GM18507 (cell line): ENCODE measurements at regions not wholly inside any gene's neighbourhood (a gene's known extent, or its start where the extent isn't known, plus 50 kb on each side); places are given as distances from the start of the nearest gene placed in this dataset.

ENCODE experiments used
- DNase-seq: peaks from one replicate; pipeline ENCODE4 v3.0.0; 2011; ENCODE audit warnings: low read depth; ENCODE audit not compliant: insufficient read length; ENCODE audit errors: extremely low spot score
- FAIRE-seq: peaks from 2 replicates; lab custom pipeline; 2011; peaks lifted over from hg19 to GRCh38; lab: Jason Lieb, UNC

GRCh38 chr16:80066805-80067580 is 466.5 kb upstream of the MAF start:
- FAIRE-seq (no peak), DNase-seq (no peak)

DNA sequence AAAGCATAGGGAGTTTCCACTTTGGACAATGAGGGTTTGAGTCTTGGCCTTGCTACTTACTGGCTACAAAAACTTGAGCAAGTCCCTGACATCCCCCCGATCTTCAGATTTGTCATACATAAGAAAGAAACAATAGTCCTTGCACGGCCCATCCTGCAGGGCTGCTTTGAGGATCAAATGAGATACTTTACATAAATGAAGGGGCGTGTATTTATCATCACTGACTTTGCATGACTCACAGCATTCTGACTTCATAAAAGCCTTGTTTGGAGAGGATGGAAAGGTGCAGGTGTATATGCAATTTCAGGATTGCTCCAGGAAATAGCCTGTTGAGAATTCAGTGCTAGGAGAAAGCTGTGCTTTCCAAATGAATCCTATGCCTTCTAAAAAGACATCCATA is 465.0 kb upstream of the MAF start:
- FAIRE-seq (no peak), DNase-seq (no peak)

DNA sequence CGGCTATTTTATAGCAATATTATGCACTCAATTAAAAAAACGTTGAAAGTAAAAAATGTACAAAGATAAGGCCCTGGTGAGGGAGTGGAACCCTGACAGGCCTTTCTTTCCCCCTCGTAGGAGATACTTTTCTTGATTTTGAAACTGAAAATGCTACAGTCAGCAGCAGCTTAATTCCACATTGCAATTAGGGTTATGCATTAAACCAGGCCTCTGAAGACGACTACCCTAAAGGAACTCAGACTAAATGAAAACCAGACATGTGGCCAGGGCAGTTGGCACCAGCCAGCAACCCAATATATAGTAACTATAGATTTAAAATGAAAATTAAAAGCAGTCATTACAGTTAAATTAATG is 463.2 kb upstream of the MAF start:
- FAIRE-seq (no peak), DNase-seq (no peak)

GRCh38 chr16:80063031-80063712 is 462.6 kb upstream of the MAF start:
- FAIRE-seq, result no peak
- DNase-seq, result no peak

- FAIRE-seq, result no peak
- DNase-seq, result no peak
These were observed 462.0 kb upstream of the MAF start for GRCh38 chr16:80062361-80063030.

GRCh38 chr16:80060470-80060869 is 459.9 kb upstream of the MAF start:
- FAIRE-seq (no peak), DNase-seq (no peak)

- FAIRE-seq, result no peak
- DNase-seq, result no peak
These were observed 459.3 kb upstream of the MAF start for GRCh38 chr16:80059836-80060235.

GRCh38 chr16:80058214-80058613 is 457.7 kb upstream of the MAF start:
- DNase-seq (no peak), FAIRE-seq (no peak)

GRCh38 chr16:80056324-80056723 is 455.8 kb upstream of the MAF start:
- FAIRE-seq (no peak), DNase-seq (no peak)

GRCh38 chr16:80055831-80056230 is 455.3 kb upstream of the MAF start:
- FAIRE-seq, result no peak
- no peak for DNase-seq

DNA sequence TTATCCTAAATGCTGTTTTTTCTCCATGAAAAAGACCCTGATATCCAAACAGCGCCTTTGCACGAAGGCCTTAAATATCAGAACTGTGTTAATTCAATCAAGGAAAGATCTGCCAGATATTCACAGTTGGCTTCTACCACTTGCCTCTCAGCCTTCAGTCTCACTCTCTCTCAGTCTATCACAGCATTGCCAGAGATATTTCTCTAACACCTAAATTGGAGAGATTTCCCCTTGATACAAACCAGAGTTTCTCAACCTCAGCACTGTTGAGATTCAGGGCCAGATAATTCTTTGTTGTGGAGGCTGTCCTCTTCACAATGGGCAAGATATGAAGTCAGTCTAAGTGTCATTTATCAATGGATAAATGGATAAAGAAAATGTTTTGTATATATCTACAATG is 454.1 kb upstream of the MAF start:
- FAIRE-seq, result no peak

GRCh38 chr16:80051040-80051439 is 450.5 kb upstream of the MAF start:
- DNase-seq (no peak), FAIRE-seq (no peak)

More for the DNA sequence above, 454.1 kb upstream of the MAF start:
- no peak for DNase-seq

- DNase-seq (no peak), FAIRE-seq (no peak)
These were observed 447.7 kb upstream of the MAF start for GRCh38 chr16:80048250-80048649.

GRCh38 chr16:80047842-80048241 is 447.3 kb upstream of the MAF start:
- FAIRE-seq (no peak), DNase-seq (no peak)

DNA sequence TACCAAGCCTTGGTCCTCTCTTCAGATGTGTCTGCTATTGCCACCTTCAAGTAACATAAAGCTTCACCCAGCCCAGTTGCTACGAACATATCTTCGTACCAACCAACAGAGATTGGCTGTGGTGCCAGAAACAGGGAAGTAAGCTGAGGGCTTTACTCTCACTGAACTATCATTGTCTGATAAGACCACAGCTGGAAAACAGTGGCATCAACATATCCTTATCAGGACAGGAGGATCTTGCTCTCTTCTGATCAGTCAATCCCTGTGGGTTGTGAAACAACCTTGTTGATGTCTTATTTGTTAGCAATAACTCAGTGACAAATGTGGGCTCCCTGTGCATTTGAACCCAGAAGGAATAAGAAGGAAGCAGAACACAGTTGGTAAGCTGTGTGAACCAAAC is 446.3 kb upstream of the MAF start:
- DNase-seq (no peak), FAIRE-seq (no peak)

GRCh38 chr16:80046261-80046660 is 445.7 kb upstream of the MAF start:
- DNase-seq (no peak), FAIRE-seq (no peak)

DNA sequence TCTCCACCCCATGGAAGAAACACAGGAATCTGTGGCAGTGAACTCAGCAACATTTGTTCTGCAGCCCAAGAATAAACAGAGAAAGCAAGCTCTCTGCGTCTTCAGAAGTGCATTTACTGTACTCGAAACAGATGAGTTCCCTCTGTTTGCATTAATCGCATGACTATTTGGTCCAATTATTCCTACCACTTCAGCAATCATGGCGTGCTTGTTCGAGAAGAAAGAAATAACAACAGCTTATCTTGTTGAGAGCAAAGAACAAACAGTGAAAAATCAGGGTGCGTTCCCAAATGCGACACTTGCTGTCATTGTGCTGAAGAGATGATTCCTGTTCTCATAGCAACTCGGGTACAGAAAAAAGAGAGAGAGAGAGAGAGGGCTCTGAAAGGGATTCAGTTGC is 445.3 kb upstream of the MAF start:
- FAIRE-seq, result no peak
- DNase-seq, result no peak

DNA sequence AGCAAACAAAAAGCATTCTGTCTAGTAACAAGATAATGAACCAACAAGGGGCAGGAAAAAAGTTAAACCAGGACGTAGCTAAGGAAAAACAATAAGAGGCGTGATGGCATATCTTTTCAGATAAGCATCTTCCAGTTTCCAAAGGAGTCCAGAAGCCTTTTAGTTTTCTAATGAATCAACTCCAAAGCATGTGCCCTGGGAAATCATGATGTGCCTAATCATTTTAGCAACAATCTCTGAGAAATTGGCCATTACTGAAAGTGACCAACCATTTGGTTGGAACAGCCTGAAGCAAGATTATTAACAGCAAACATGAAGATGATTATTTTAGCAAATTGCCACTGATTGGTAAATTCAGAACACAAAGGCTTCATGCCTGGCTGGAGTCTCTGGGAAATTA is 440.9 kb upstream of the MAF start:
- no peak for DNase-seq
- FAIRE-seq, result no peak

DNA sequence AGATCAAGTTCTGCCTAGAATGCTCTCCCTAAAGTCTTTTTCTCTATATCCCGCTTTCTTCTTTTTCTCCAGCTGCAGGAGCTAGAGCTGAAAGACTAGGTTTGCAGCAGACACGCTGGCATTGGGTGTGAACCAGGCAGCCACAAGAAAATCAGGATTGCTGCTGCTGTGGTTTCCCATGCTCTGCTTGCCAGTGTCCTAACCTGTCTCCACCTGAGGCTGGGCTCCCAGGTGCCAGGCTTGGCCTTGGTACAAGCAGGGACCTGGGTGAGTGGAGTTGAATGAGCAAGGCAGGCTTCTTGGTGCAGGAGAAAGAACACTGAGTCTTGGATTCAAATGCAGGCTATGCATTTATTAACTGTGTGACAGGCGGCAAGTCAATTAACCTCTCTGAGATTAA is 440.3 kb upstream of the MAF start:
- no peak for FAIRE-seq
- no peak for DNase-seq

- FAIRE-seq, result no peak
These were observed 439.9 kb upstream of the MAF start for GRCh38 chr16:80040413-80040812.

GRCh38 chr16:80039777-80040176 is 439.2 kb upstream of the MAF start:
- FAIRE-seq (no peak), DNase-seq (no peak)

More at GRCh38 chr16:80040413-80040812, 439.9 kb upstream of the MAF start:
- DNase-seq, result no peak
